NCI-H2227 (cell line): ENCODE measurements at regions not wholly inside any gene's neighbourhood (a gene's known extent, or its start where the extent isn't known, plus 50 kb on each side); places are given as distances from the start of the nearest gene placed in this dataset.

ENCODE experiments used
- DNase-seq: peaks from one replicate; lab custom pipeline; 2025; ENCODE audit not compliant: unreplicated experiment; lab: John Stamatoyannopoulos, UW

DNA sequence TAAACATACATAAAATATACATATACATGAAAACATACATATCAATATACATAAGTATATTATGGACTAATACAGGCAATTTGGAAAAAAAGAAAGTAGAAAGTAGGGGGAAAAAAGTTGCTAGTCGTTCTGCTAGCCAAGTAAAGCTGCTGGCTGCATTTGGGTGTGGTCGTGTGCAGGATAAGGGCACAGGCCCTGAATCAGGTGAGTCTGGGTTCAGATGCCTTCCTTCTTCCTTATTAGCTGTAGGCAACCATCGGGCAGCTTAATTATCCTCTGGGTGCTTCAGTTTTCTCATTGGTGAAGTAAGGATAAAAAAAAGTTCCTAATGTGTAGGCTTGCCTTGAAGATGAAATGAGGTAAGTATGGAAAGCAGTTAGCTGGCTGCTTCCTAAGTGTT is 59.2 kb upstream of the SPRY4 start:
- DNase-seq = no peak

- no peak for DNase-seq
These were observed 57.4 kb upstream of the SPRY4 start for GRCh38 chr5:142382186-142382585.

GRCh38 chr5:142378737-142379634 is 54.2 kb upstream of the SPRY4 start:
- DNase-seq = no peak

GRCh38 chr5:142375944-142376411 is 51.2 kb upstream of the SPRY4 start:
- no peak for DNase-seq
